AG04449 (cell line): ENCODE measurements at regions not wholly inside any gene's neighbourhood (a gene's known extent, or its start where the extent isn't known, plus 50 kb on each side); places are given as distances from the start of the nearest gene placed in this dataset.

Experiments used
- CTCF ChIA-PET: fragments of 350-600 bp; formaldehyde crosslinking; extraction: SDS; loops from one replicate; lab custom pipeline; 2021; ENCODE audit warnings: antibody characterized with exemption; lab: Yijun Ruan, JAX
- POLR2A ChIA-PET: fragments of 400-600, 350-600 bp; formaldehyde crosslinking; extraction: SDS; loops from one replicate; lab custom pipeline; 2020; ENCODE audit warnings: antibody characterized with exemption, inconsistent platforms; lab: Yijun Ruan, JAX
- DNase-seq: peaks from one replicate; pipeline ENCODE4 v3.0.0-alpha.2; 2010; ENCODE audit warnings: low read depth, low spot score
- H3K4me3 ChIP-seq: 2 replicates; pipeline ENCODE4 v1.5.1; 2011; ENCODE audit warnings: low read depth, mild to moderate bottlenecking, control low read depth, low read length
- TF ChIP-seq, protein P1 (sequence below): IDR thresholded peaks from one replicate; pipeline ENCODE4 v1.5.1; 2011; ENCODE audit warnings: mild to moderate bottlenecking, moderate library complexity, low read length, control low read depth, inconsistent platforms; ENCODE audit not compliant: insufficient read depth; ENCODE audit errors: missing control alignments

DNA sequence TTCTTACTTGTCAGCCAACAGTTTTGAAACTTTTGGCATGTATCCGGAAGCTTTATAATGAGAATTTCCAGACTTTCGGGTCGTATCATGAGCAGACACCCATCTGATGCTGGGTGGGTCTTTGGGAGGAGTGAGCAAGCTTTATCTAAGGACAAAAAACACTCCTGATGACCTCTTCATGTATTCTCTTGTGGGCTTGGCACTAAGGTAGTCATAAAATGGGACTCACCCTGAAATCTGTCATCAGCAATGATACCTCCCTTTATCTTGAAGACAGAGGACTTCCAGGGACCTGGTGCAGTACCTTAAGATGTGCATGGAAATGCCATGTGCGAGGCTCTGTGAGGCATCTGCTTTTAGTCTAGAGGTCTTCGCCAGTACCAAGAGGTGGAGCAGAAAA, 346.3 kb upstream of the PPARGC1A start:
- TF ChIP-seq, protein P1, sequence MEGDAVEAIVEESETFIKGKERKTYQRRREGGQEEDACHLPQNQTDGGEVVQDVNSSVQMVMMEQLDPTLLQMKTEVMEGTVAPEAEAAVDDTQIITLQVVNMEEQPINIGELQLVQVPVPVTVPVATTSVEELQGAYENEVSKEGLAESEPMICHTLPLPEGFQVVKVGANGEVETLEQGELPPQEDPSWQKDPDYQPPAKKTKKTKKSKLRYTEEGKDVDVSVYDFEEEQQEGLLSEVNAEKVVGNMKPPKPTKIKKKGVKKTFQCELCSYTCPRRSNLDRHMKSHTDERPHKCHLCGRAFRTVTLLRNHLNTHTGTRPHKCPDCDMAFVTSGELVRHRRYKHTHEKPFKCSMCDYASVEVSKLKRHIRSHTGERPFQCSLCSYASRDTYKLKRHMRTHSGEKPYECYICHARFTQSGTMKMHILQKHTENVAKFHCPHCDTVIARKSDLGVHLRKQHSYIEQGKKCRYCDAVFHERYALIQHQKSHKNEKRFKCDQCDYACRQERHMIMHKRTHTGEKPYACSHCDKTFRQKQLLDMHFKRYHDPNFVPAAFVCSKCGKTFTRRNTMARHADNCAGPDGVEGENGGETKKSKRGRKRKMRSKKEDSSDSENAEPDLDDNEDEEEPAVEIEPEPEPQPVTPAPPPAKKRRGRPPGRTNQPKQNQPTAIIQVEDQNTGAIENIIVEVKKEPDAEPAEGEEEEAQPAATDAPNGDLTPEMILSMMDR, result no peak
- H3K4me3 ChIP-seq, result no peak overlapping the region
- POLR2A ChIA-PET, result no interaction called here
- CTCF ChIA-PET, result no interaction called here
- no peak for DNase-seq

GRCh38 chr4:24235618-24236017, 345.8 kb upstream of the PPARGC1A start:
- TF ChIP-seq, protein P1, result no peak
- H3K4me3 ChIP-seq, result no peak overlapping the region
- ChIA-PET POLR2A (no interaction called here), CTCF (no interaction called here)
- DNase-seq, result no peak

- no peak overlapping the region for H3K4me3 ChIP-seq
- ChIA-PET POLR2A (no interaction called here), CTCF (no interaction called here)
- TF ChIP-seq, protein P1, result no peak
- no peak for DNase-seq
These were observed 344.5 kb upstream of the PPARGC1A start for GRCh38 chr4:24234288-24234848.

DNA sequence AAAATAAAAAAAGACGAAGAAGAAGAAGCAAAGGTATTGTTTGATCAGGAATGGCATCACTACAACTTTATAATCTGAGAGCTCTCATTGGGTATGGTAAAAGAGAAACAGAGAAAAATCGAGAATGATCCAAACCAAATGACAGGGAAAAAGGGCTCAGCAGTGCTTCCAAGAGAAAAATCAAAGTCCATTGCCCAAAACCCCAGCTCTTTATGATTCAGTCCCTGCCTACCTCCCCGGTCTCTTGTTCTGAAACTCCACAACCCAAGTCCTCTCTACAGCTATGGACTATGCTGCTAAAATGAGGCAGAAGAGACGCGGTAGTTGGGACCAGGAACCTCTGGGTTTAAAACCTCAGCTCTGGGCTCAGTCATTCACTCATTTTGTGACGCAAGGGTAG, 341.1 kb upstream of the PPARGC1A start:
- no peak overlapping the region for H3K4me3 ChIP-seq
- no peak for DNase-seq
- ChIA-PET CTCF (no interaction called here), POLR2A (no interaction called here)
- TF ChIP-seq, protein P1, result no peak

- no peak overlapping the region for H3K4me3 ChIP-seq
- ChIA-PET POLR2A (no interaction called here), CTCF (no interaction called here)
- DNase-seq, result no peak
- TF ChIP-seq, protein P1, result no peak
These were observed 340.1 kb upstream of the PPARGC1A start for GRCh38 chr4:24229978-24230377.

DNA sequence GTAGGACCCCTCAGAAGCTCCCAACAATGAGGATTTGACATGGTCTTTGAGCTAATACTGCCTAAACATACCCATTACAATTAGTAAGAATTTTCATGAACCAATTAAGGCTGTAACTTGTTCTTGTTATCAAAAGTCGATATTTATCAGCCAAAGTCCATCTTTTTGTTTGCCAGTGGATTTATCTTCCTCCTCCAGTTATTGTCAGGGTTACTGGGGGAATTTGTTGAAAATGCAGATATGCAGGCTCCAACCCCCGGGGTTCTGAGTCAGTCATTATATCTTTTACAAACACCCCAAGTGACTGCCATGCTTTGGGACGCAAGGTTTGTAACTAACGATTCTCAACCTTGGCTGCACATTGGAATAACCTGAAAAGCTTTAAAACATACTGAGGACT, 338.8 kb upstream of the PPARGC1A start:
- CTCF ChIA-PET, result no interaction called here
- POLR2A ChIA-PET, result no interaction called here
- DNase-seq, result no peak
- TF ChIP-seq, protein P1, result no peak
- H3K4me3 ChIP-seq, result no peak overlapping the region
